ENCODE measurements at regions not wholly inside any gene's neighbourhood (a gene's known extent, or its start where the extent isn't known, plus 50 kb on each side); places are given as distances from the start of the nearest gene placed in this dataset.

DNA sequence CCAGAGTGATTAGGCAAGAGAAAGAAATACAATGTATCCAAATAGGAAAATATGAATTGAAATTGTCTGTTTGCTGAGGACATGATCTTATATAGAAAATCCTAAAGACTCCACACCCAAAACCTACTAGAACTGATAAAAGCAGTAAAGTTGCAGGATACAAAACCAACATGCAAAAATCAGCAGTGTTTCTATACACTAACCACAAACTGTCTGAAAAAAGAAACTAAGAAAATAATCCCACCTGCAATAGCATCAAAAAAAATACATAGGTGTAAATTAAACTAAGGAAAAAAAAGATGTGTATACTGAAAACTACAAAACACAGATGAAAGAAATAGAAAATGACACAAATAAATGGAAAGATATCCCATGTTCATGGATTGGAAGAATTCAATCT is 203.6 kb upstream of the SETMAR start:
- TF ChIP-seq, protein P1, sequence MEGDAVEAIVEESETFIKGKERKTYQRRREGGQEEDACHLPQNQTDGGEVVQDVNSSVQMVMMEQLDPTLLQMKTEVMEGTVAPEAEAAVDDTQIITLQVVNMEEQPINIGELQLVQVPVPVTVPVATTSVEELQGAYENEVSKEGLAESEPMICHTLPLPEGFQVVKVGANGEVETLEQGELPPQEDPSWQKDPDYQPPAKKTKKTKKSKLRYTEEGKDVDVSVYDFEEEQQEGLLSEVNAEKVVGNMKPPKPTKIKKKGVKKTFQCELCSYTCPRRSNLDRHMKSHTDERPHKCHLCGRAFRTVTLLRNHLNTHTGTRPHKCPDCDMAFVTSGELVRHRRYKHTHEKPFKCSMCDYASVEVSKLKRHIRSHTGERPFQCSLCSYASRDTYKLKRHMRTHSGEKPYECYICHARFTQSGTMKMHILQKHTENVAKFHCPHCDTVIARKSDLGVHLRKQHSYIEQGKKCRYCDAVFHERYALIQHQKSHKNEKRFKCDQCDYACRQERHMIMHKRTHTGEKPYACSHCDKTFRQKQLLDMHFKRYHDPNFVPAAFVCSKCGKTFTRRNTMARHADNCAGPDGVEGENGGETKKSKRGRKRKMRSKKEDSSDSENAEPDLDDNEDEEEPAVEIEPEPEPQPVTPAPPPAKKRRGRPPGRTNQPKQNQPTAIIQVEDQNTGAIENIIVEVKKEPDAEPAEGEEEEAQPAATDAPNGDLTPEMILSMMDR (IDR thresholded peaks at IDR 0.05; ENCODE audit: low read depth, low read length): no peak
- peaks cover 4% of the 10 kb centered on the region; the same call in 1 of the 2 replicates for H3K9me3 ChIP-seq (ENCODE audit: control insufficient read depth, insufficient read depth, low read length)
- no peak overlapping the region for H3K4me3 ChIP-seq (ENCODE audit: low read depth, low read length)
- H3K27ac ChIP-seq (ENCODE audit: low read depth, low read length): no peak overlapping the region
- DNase-seq (ENCODE audit: low read depth, low spot score): no peak
- CTCF ChIA-PET: no interaction called here
- POLR2A ChIA-PET: no interaction called here
- H3K27me3 ChIP-seq (ENCODE audit: control insufficient read depth, insufficient read depth, low read length): no peaks in the 10 kb centered on the region

DNA sequence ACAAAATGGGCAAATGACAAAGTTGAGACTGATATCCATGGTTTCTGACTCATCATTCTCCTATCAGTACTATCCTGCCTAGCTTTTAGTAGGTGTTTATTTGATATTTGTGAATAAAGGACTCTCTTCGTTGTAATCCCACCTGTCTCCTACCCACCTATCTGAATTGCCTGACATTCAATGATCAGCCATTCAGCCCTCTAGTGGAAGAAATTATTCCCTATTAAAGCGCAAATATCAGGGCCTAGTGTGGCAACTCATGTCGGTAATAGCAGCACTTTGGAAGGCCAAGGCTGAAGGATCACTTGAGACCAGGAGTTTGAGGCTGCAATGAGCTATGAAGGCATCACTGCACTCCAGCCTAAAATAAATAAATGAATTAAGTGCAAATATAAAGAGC is 195.7 kb upstream of the SETMAR start:
- ChIA-PET POLR2A (no interaction called here), CTCF (no interaction called here)
- no peaks in the 10 kb centered on the region for H3K27me3 ChIP-seq (ENCODE audit: control insufficient read depth, insufficient read depth, low read length)
- no peak overlapping the region for H3K4me3 ChIP-seq (ENCODE audit: low read depth, low read length)
- H3K27ac ChIP-seq (ENCODE audit: low read depth, low read length): no peak overlapping the region
- no peak for DNase-seq (ENCODE audit: low read depth, low spot score)
- peaks cover 9% of the 10 kb centered on the region for H3K9me3 ChIP-seq (ENCODE audit: control insufficient read depth, insufficient read depth, low read length)
- TF ChIP-seq, protein P1 (IDR thresholded peaks at IDR 0.05; ENCODE audit: low read depth, low read length): no peak

DNA sequence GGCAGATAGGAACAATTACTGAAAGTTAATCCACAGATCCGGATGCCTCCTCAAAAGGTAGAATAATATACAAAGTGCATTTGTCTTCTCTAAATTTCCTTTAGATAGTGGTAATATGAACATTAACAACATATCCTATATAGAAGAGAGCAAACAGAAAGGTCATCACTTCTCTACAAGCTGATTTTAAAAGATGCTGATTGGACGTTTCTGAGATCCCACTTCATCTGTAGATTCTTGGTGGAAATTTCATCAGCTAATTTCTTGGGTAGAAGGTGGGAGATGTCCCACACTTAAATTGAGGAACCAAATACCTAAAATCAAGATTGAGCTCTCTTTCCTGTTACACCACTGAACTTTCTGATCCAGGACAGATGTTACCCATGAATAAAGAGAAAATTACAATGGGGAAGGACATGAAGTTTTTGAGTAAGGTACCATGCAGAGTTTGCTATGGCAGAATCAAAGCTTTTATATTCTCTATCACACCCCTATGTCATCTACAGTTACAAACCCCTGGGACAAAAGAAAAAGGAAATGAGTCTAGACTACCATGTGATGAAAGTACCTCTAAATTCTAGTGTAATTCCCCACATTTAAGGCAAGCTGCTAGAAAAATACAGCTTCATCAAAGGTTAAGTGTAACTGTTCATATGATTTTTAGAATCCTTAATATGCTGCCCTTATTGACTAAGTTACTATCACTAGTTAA is 189.2 kb upstream of the SETMAR start:
- DNase-seq (ENCODE audit: low read depth, low spot score): no peak
- TF ChIP-seq, protein P1 (IDR thresholded peaks at IDR 0.05; ENCODE audit: low read depth, low read length): no peak
- CTCF ChIA-PET: no interaction called here
- no peak overlapping the region for H3K27ac ChIP-seq (ENCODE audit: low read depth, low read length)
- POLR2A ChIA-PET: no interaction called here
- peaks cover 12% of the 10 kb centered on the region for H3K9me3 ChIP-seq (ENCODE audit: control insufficient read depth, insufficient read depth, low read length)
- no peaks in the 10 kb centered on the region for H3K27me3 ChIP-seq (ENCODE audit: control insufficient read depth, insufficient read depth, low read length)
- H3K4me3 ChIP-seq (ENCODE audit: low read depth, low read length): no peak overlapping the region

DNA sequence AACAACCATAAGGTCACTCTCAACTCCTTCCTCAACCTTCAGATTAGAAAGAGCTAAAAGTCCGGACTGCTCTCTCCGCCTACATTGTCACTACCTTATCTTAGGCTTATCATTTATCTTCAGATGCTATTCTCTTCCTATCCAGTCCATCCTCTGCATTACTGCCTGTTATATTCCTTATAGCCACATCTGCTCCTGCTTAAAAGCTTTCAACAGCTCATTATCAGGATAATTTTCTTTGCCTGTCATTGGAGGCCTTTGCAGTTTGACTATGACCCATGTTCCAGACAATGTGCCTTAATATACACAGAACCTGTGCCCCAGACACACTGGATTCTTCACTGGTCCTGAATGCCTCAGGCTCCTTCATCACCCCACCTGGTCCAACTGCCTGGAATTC is 184.1 kb upstream of the SETMAR start:
- ChIA-PET CTCF (no interaction called here), POLR2A (no interaction called here)
- H3K4me3 ChIP-seq (ENCODE audit: low read depth, low read length): no peak overlapping the region
- no peak overlapping the region for H3K27ac ChIP-seq (ENCODE audit: low read depth, low read length)
- no peaks in the 10 kb centered on the region for H3K27me3 ChIP-seq (ENCODE audit: control insufficient read depth, insufficient read depth, low read length)
- DNase-seq (ENCODE audit: low read depth, low spot score): no peak
- peaks cover 10% of the 10 kb centered on the region for H3K9me3 ChIP-seq (ENCODE audit: control insufficient read depth, insufficient read depth, low read length)
- TF ChIP-seq, protein P1 (IDR thresholded peaks at IDR 0.05; ENCODE audit: low read depth, low read length): no peak

DNA sequence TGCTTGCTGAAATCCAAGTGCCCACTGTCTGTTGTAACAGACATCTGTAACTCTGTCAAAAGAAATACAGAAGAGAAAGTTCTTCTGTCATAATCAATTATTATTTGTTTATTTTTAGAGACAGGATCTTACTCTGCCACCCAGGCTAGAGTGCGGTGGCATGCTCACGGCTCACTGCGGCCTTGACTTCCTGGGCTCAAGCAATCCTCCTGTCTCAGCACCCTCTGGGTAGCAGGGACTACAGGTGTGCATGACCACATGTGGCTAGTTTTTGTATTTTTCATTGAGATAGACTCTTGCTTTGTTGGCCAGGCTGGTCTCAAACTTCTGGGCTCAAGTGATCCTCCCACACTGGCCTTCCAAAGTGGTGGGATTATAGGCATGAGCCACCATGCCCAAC is 177.6 kb upstream of the SETMAR start:
- Histone ChIP-seq H3K4me3 (ENCODE audit: low read depth, low read length) (no peak overlapping the region), H3K27me3 (ENCODE audit: control insufficient read depth, insufficient read depth, low read length) (no peaks in the 10 kb centered on the region), H3K27ac (ENCODE audit: low read depth, low read length) (no peak overlapping the region), H3K9me3 (ENCODE audit: control insufficient read depth, insufficient read depth, low read length) (peaks cover 8% of the 10 kb centered on the region)
- no peak for DNase-seq (ENCODE audit: low read depth, low spot score)
- CTCF ChIA-PET: no interaction called here
- TF ChIP-seq, protein P1 (IDR thresholded peaks at IDR 0.05; ENCODE audit: low read depth, low read length): no peak
- POLR2A ChIA-PET: no interaction called here

Measured in AG04450 (cell line).